Mucosa of descending colon (tissue), 3 donors: ENCODE measurements at regions not wholly inside any gene's neighbourhood (a gene's known extent, or its start where the extent isn't known, plus 50 kb on each side); places are given as distances from the start of the nearest gene placed in this dataset.
"Not testable (repeated sequence)": the region's sequence is repeated elsewhere in the genome, so short reads cannot be mapped to it uniquely, and the experiment has no call there.

Experiments
- ATAC-seq: fragments of 200-7000 bp; cut with Tn5 transposase; one replicate; pipeline ENCODE4 v1.9.1; 2020; ENCODE audit warnings: mild to moderate bottlenecking, moderate library complexity
- DNase-seq, 3 donors: peaks; one replicate each; pipeline ENCODE4 v3.0.0-alpha.2; 2020
- H3K36me3 ChIP-seq: fragments of 200-600 bp; one replicate; pipeline ENCODE4 v1.8.0; 2021; ENCODE audit warnings: low read depth, mild to moderate bottlenecking
- H3K4me1 ChIP-seq: fragments of 200-600 bp; one replicate; pipeline ENCODE4 v1.8.0; 2021; ENCODE audit warnings: low read depth, mild to moderate bottlenecking
- H3K4me3 ChIP-seq: fragments of 200-600 bp; one replicate; pipeline ENCODE4 v1.8.0; 2021; ENCODE audit warnings: mild to moderate bottlenecking
- H3K9me3 ChIP-seq: fragments of 200-600 bp; one replicate; pipeline ENCODE4 v1.8.0; 2021; ENCODE audit warnings: mild to moderate bottlenecking
- CTCF ChIP-seq: fragments of 200-600 bp; IDR thresholded peaks from one replicate; pipeline ENCODE4 v1.8.0; 2022; ENCODE audit warnings: antibody characterized with exemption, mild to moderate bottlenecking
- intact Hi-C, 2 donors: fragments of 100-400 bp; cut with DNase I in 1 of 2; cut with micrococcal nuclease in 1 of 2; formaldehyde crosslinking; loops; one replicate each; pipeline versions ENCODE4 v1.11.0 to v1.11.1; 2022; cut with DNase I, micrococcal nuclease
- donor health status: DM: no; HTN: no; CAD: no; lungs with moderate emphysema.
- donor health status: DM: no; HTN: no; CAD: no.
- donor health status: DM: no; HTN: yes; CAD: no.

GRCh38 chr5:56725711-56726411 is 89.5 kb upstream of the MAP3K1 start:
- no peak overlapping the region for H3K4me3 ChIP-seq

GRCh38 chr5:56724857-56725256 is 90.5 kb upstream of the MAP3K1 start:
- ATAC-seq, intact Hi-C loops, DNase-seq: not testable (repeated sequence)

More at GRCh38 chr5:56725711-56726411, 89.5 kb upstream of the MAP3K1 start:
- no peaks in the 10 kb centered on the region for H3K4me1 ChIP-seq
- TF ChIP-seq CTCF = no peak
- intact Hi-C loops = no loop called here
- H3K36me3 ChIP-seq = no peaks in the 10 kb centered on the region
- no peak for ATAC-seq
- DNase-seq = no peak
- H3K9me3 ChIP-seq = no peaks in the 10 kb centered on the region

DNA sequence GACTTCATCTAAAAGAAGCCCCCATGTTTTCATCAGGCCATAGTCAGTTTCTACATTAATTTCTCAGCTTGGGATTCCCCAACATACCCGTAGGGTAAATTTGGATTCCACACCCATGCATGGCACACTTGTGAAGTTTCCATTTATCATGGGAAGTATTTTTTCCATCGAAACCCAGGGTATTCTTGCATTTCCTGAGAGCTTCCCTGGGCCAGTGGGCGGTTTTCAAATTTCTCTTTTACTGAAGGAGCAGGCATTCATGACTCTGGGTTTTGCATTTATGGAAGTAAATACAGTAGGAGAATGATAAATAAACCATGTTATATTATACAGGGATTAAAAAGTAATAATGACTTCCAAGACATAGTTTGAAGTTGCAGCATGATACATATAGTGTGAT is 93.0 kb upstream of the MAP3K1 start:
- TF ChIP-seq CTCF = no peak
- no peak for ATAC-seq
- H3K36me3 ChIP-seq = no peaks in the 10 kb centered on the region
- intact Hi-C loops = no loop called here
- no peak overlapping the region for H3K4me3 ChIP-seq
- no peaks in the 10 kb centered on the region for H3K4me1 ChIP-seq
- no peak for DNase-seq
- no peaks in the 10 kb centered on the region for H3K9me3 ChIP-seq

More at GRCh38 chr5:56724857-56725256, 90.5 kb upstream of the MAP3K1 start:
- not testable (repeated sequence) for H3K9me3 ChIP-seq, H3K36me3 ChIP-seq, H3K4me3 ChIP-seq, H3K4me1 ChIP-seq

- DNase-seq (no peak), ATAC-seq (no peak)
- no peaks in the 10 kb centered on the region for H3K9me3 ChIP-seq
These were observed 97.9 kb upstream of the MAP3K1 start for GRCh38 chr5:56717253-56717987.

DNA sequence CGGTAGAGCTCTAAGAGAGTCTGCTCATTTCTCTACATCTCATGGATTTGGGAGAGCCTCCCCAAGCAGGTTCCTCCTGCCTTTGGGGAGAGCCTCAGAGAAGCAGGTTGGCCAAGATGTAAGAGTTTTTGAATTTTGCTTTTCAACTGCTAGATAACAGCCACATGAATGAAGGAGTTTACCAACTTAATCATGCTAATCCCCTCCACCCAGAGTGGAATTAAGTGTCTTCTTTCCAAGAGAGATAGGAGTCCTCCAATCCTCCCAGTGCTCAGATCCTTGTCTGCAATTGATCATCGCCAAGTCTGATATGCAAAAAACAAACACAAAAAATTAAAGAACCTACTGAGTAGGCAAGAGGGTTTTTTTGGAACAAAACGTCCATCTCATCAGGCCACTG is 99.4 kb upstream of the MAP3K1 start:
- intact Hi-C loops = no loop called here

More at GRCh38 chr5:56717253-56717987, 97.9 kb upstream of the MAP3K1 start:
- H3K4me1 ChIP-seq = no peaks in the 10 kb centered on the region
- intact Hi-C loops = no loop called here
- H3K36me3 ChIP-seq = no peaks in the 10 kb centered on the region
- no peak for TF ChIP-seq CTCF
- no peak overlapping the region for H3K4me3 ChIP-seq

More for the DNA sequence above, 99.4 kb upstream of the MAP3K1 start:
- Histone ChIP-seq H3K4me1 (no peaks in the 10 kb centered on the region), H3K4me3 (no peak overlapping the region), H3K9me3 (no peaks in the 10 kb centered on the region), H3K36me3 (no peaks in the 10 kb centered on the region)
- ATAC-seq = no peak
- no peak for TF ChIP-seq CTCF
- DNase-seq = no peak
